ENCODE measurements at regions not wholly inside any gene's neighbourhood (a gene's known extent, or its start where the extent isn't known, plus 50 kb on each side); places are given as distances from the start of the nearest gene placed in this dataset.

DNA sequence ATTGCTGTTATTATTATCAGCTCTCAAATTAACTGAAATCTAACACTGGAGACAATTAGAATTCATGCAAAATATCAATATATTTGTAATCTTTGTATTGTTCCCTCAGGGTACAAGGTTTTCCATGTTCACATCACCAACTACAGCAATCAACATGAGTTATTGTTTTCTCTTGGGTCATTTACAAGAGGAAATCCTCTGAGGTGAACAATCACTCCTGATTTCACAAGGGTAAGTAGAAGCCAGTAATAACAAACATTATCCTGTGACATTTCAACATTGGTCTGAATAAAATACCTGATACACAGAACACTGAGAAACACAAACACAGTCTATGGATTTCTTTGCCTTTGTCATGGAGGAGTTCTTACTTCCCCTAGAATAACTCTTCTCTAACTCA lies 174.0 kb downstream of the SUCNR1 start:
- TF ChIP-seq, protein P1, sequence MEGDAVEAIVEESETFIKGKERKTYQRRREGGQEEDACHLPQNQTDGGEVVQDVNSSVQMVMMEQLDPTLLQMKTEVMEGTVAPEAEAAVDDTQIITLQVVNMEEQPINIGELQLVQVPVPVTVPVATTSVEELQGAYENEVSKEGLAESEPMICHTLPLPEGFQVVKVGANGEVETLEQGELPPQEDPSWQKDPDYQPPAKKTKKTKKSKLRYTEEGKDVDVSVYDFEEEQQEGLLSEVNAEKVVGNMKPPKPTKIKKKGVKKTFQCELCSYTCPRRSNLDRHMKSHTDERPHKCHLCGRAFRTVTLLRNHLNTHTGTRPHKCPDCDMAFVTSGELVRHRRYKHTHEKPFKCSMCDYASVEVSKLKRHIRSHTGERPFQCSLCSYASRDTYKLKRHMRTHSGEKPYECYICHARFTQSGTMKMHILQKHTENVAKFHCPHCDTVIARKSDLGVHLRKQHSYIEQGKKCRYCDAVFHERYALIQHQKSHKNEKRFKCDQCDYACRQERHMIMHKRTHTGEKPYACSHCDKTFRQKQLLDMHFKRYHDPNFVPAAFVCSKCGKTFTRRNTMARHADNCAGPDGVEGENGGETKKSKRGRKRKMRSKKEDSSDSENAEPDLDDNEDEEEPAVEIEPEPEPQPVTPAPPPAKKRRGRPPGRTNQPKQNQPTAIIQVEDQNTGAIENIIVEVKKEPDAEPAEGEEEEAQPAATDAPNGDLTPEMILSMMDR (IDR thresholded peaks at IDR 0.05): no peak
- no peak overlapping the region for H3K4me3 ChIP-seq (ENCODE audit: low read depth in 1 of 2, low read length in 1 of 2)
- H3K36me3 ChIP-seq: no peaks in the 10 kb centered on the region
- H3K27me3 ChIP-seq: no peaks in the 10 kb centered on the region
- H3K4me1 ChIP-seq (ENCODE audit: control insufficient read depth in 1 of 2, insufficient read depth in 1 of 2, low read depth in 1 of 2, low read length in 1 of 2): peaks cover 5 to 11% of the 10 kb centered on the region in 2 experiments
- H3K27ac ChIP-seq: no peak overlapping the region
- H3K9me3 ChIP-seq: no peaks in the 10 kb centered on the region

DNA sequence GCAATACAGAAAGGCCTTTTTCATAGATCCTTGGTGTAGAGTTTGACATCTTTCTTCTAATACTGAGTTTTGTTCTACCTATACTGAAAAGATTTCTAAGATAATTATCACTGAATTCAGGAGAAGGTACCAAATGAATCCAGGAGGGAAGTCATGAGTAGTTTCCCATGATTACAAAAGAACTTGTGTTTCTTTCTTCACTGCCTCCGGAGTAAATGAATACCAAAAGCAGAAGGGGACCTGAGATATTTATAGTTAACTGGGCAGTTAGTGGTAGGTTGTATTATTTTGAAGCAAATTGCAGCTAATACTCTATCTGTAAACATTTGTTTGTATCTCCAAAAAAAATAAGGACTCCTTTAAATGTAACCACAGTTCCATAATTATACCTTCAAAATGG lies 175.4 kb downstream of the SUCNR1 start:
- Histone ChIP-seq H3K9me3 (no peaks in the 10 kb centered on the region), H3K27me3 (no peaks in the 10 kb centered on the region), H3K27ac (no peak overlapping the region), H3K36me3 (no peaks in the 10 kb centered on the region), H3K4me1 (ENCODE audit: control insufficient read depth in 1 of 2, insufficient read depth in 1 of 2, low read depth in 1 of 2, low read length in 1 of 2) (peaks cover 5 to 11% of the 10 kb centered on the region in 2 experiments), H3K4me3 (ENCODE audit: low read depth in 1 of 2, low read length in 1 of 2) (no peak overlapping the region)
- TF ChIP-seq, protein P1 (IDR thresholded peaks at IDR 0.05): no peak

DNA sequence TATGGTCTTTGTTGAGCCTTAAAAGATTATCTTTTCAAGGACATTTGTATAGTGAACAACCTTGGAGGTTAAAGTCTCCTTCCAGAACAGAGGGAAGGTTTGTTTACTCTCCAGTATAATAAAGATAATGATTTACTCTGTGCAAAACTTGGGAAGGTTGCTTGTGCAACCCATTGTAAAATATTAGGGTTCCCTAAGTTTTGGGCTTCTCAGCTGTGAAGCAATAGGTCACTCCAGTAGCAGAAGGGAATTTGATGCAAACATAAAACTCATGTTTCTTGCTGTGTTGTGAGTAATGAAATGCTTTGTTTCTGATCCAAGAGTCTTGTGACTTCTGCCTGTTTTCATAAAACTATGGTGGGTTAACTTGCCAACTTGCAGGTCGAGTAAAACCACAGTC lies 177.5 kb downstream of the SUCNR1 start:
- H3K4me3 ChIP-seq (ENCODE audit: low read depth in 1 of 2, low read length in 1 of 2): no peak overlapping the region
- H3K27me3 ChIP-seq: no peaks in the 10 kb centered on the region
- no peaks in the 10 kb centered on the region for H3K36me3 ChIP-seq
- TF ChIP-seq, protein P1 (IDR thresholded peaks at IDR 0.05): no peak
- H3K4me1 ChIP-seq (ENCODE audit: control insufficient read depth in 1 of 2, insufficient read depth in 1 of 2, low read depth in 1 of 2, low read length in 1 of 2): peaks cover 5 to 11% of the 10 kb centered on the region in 2 experiments
- H3K27ac ChIP-seq: no peak overlapping the region
- no peaks in the 10 kb centered on the region for H3K9me3 ChIP-seq

DNA sequence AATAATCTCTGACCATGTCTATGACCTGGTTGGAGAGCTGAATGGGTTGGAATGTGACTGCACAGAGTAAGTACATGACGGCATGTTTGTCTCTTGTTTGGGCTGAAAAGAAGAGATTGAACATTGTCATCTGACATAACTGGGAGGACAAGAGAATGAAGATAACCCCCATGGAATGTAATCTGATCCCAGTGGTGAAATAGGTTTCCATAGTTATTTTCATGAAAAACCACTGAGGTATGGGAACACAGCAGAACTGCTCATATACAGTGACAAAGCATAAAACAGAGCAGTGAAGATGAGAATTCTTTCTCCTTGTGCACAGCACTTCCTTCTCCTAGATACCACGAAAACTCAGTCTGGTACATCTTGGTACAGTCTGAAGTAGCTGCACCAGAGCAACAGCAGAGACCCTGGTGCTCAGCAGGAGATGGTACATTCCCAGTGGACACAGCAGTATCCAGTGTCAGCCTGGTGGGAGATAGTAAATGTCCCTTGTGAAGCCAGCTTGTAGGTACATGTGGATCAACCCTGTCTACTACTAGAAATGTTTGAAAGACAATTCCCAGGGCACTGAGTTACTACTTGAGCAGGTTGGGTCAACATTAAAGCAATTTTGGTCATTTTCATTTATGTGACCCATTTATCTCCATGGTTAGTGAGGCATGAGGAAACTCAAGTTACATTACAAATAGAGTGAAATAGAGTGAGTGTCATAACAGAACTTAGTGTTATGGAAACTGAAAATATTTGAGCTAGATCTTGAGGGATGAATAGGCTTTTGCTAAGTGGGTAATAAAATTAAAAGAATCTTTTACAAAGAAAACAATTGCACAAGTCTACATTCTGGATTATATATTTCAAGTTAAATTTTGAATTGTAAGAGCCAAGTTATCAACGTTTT lies 178.3 kb downstream of the SUCNR1 start:
- no peak overlapping the region for H3K27ac ChIP-seq
- H3K36me3 ChIP-seq: no peaks in the 10 kb centered on the region
- TF ChIP-seq, protein P1 (IDR thresholded peaks at IDR 0.05): no peak
- H3K4me1 ChIP-seq (ENCODE audit: control insufficient read depth in 1 of 2, insufficient read depth in 1 of 2, low read depth in 1 of 2, low read length in 1 of 2): peaks cover 5 to 11% of the 10 kb centered on the region in 2 experiments
- H3K4me3 ChIP-seq (ENCODE audit: low read depth in 1 of 2, low read length in 1 of 2): no peak overlapping the region
- no peaks in the 10 kb centered on the region for H3K9me3 ChIP-seq
- H3K27me3 ChIP-seq: no peaks in the 10 kb centered on the region

DNA sequence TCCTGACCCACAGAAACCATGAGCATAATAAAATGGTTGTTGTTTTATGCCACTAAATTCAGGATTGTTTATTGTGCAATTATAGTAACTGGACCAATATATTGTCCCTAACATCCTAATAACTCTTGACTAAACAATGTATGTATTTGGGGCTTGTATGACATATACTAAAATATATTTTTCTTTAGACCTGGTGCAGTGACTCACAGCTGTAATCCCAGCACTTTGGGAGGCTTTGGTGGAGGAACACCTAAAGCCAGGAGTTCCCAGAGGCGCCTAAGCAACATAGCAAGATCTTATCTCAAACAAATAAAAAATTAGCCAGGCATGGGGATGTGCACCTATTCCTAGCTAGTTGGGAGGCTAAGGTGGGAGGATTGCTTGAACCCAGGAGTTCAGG lies 180.4 kb downstream of the SUCNR1 start:
- H3K9me3 ChIP-seq: no peaks in the 10 kb centered on the region
- TF ChIP-seq, protein P1 (IDR thresholded peaks at IDR 0.05): no peak

More for the DNA sequence above, 180.4 kb downstream of the SUCNR1 start:
- no peak overlapping the region for H3K4me3 ChIP-seq (ENCODE audit: low read depth in 1 of 2, low read length in 1 of 2)
- H3K27ac ChIP-seq: no peak overlapping the region
- no peaks in the 10 kb centered on the region for H3K27me3 ChIP-seq
- no peaks in the 10 kb centered on the region for H3K36me3 ChIP-seq
- H3K4me1 ChIP-seq (ENCODE audit: control insufficient read depth in 1 of 2, insufficient read depth in 1 of 2, low read depth in 1 of 2, low read length in 1 of 2): peaks cover 3 to 4% of the 10 kb centered on the region in 2 experiments

Data from neutrophil (primary cell).